HCT116 (cell line): ENCODE measurements at regions not wholly inside any gene's neighbourhood (a gene's known extent, or its start where the extent isn't known, plus 50 kb on each side); places are given as distances from the start of the nearest gene placed in this dataset.

Experiments used
- ATAC-seq: fragments of 200-7000 bp; cut with Tn5 transposase; 2 replicates; pipeline ENCODE4 v1.9.1; 2020; ENCODE audit warnings: mild to moderate bottlenecking, moderate library complexity
- BruUV-seq: library from RNA; stranded (reverse); fragments of 400-500 nt; replicated peaks from 2 replicates; lab custom pipeline; 2021; lab: Mats Ljungman, UMichigan
- CTCF ChIA-PET: fragments of 300-600 bp; sonication (Branson Sonifier 250); formaldehyde crosslinking; loops from one replicate; lab custom pipeline; 2021; ENCODE audit warnings: antibody characterized with exemption; lab: Charles Lee
- POLR2A ChIA-PET: fragments of 300-600, 350-600 bp; sonication (Branson Sonifier 250); formaldehyde crosslinking; loops from one replicate; lab custom pipeline; 2021; ENCODE audit warnings: antibody characterized with exemption; lab: Charles Lee
- RAD21 ChIA-PET, 2 experiments: fragments of 300-600 bp; sonication (Branson Sonifier 250); formaldehyde crosslinking; loops; one replicate each; lab custom pipeline; 2023; ENCODE audit warnings: low total read pairs in 2 of 2; ENCODE audit not compliant: uncharacterized antibody in 2 of 2, unreplicated experiment in 2 of 2, low non-redundant PET in 1 of 2; lab: Charles Lee
- DNase-seq: peaks from one replicate; pipeline ENCODE4 v3.0.0-alpha.2; 2010; ENCODE audit warnings: low read depth, low spot score
- H2AFZ ChIP-seq: fragments of 200-600 bp; shearing (Covaris generic), sonication (generic); 2 replicates; pipeline ENCODE4 v1.6.1; 2017; ENCODE audit warnings: low read depth, mixed run types, mixed read lengths, antibody characterized with exemption, low read length; ENCODE audit not compliant: poor library complexity, severe bottlenecking
- H3K27ac ChIP-seq: 2 replicates; pipeline ENCODE4 v1.5.1; 2012; ENCODE audit warnings: low read depth, low read length
- H3K27me3 ChIP-seq: fragments of 200-600 bp; sonication (generic); 2 replicates; pipeline ENCODE4 v1.6.1; 2016; ENCODE audit warnings: mixed run types, low read length, mixed read lengths; ENCODE audit not compliant: insufficient read depth
- H3K36me3 ChIP-seq, 2 experiments: fragments of 200-500 bp in 1 of 2; fragments of 200-600 bp in 1 of 2; sonication (Bioruptor generic) in 1 of 2; sonication (generic) in 1 of 2; 2 replicates each; pipeline versions ENCODE4 v1.5.1 to v1.6.1; 2014 to 2016; ENCODE audit warnings: low read length in 2 of 2, inconsistent platforms in 1 of 2, mixed read lengths in 1 of 2, mixed run types in 1 of 2; ENCODE audit not compliant: insufficient read depth in 2 of 2, control insufficient read depth in 1 of 2
- H3K4me1 ChIP-seq, 2 experiments: fragments of 200-600 bp in 1 of 2; sonication (generic) in 1 of 2; 2 replicates each; pipeline versions ENCODE4 v1.5.1 to v1.6.1; 2012 to 2017; ENCODE audit warnings: low read length in 2 of 2, inconsistent platforms in 1 of 2, mild to moderate bottlenecking in 1 of 2, mixed read lengths in 1 of 2, mixed run types in 1 of 2, moderate library complexity in 1 of 2; ENCODE audit not compliant: insufficient read depth in 2 of 2, control insufficient read depth in 1 of 2
- H3K4me2 ChIP-seq: fragments of 200-600 bp; sonication (generic); 2 replicates; pipeline ENCODE4 v1.6.1; 2017; ENCODE audit warnings: mixed run types, low read length, mixed read lengths
- H3K4me3 ChIP-seq, 2 experiments: fragments of 200-600 bp in 1 of 2; sonication (generic) in 1 of 2; replicated peaks in 1 of 2; 2 replicates each; pipeline ENCODE4 v1.5.1; 2011 to 2016; ENCODE audit warnings: low read length in 2 of 2, control low read depth in 1 of 2, low read depth in 1 of 2, mild to moderate bottlenecking in 1 of 2, mixed read lengths in 1 of 2, mixed run types in 1 of 2
- H3K79me2 ChIP-seq: fragments of 200-600 bp; sonication (generic); 2 replicates; pipeline ENCODE4 v1.6.1; 2017; ENCODE audit warnings: mild to moderate bottlenecking, mixed run types, low read length, moderate library complexity, mixed read lengths; ENCODE audit not compliant: insufficient read depth
- H3K9ac ChIP-seq: fragments of 200-600 bp; sonication (generic); 2 replicates; pipeline ENCODE4 v1.6.1; 2016; ENCODE audit warnings: low read length, mixed read lengths
- H3K9me2 ChIP-seq: fragments of 200-600 bp; sonication (generic), shearing (Covaris generic); 2 replicates; pipeline ENCODE4 v1.6.1; 2017; ENCODE audit warnings: mixed run types, mild to moderate bottlenecking, moderate library complexity; ENCODE audit not compliant: insufficient read depth
- H3K9me3 ChIP-seq, 2 experiments: fragments of 200-500 bp in 1 of 2; fragments of 200-600 bp in 1 of 2; sonication (Bioruptor generic) in 1 of 2; sonication (generic) in 1 of 2; 2 replicates each; pipeline ENCODE4 v1.6.1; 2014 to 2017; ENCODE audit warnings: low read length in 2 of 2, mixed read lengths in 2 of 2, inconsistent platforms in 1 of 2, low read depth in 1 of 2, mild to moderate bottlenecking in 1 of 2, mixed run types in 1 of 2, moderate library complexity in 1 of 2; ENCODE audit not compliant: control insufficient read depth in 1 of 2, insufficient read depth in 1 of 2
- H4K20me1 ChIP-seq: fragments of 200-600 bp; sonication (generic), shearing (Covaris generic); 2 replicates; pipeline ENCODE4 v1.6.1; 2017; ENCODE audit warnings: mixed run types, mild to moderate bottlenecking, moderate library complexity; ENCODE audit not compliant: insufficient read depth
- CEBPB ChIP-seq: IDR thresholded peaks from 2 replicates; pipeline ENCODE4 v1.6.1; 2012; ENCODE audit warnings: low read depth
- CTCF ChIP-seq, 3 experiments: fragments of 200-600 bp in 1 of 3; sonication (generic) in 1 of 3; IDR thresholded peaks in 2 of 3; conservative IDR thresholded peaks in 1 of 3; 2 replicates each; pipeline ENCODE4 v1.5.1; 2012 to 2017; ENCODE audit warnings: low read depth in 2 of 3, low read length in 2 of 3, antibody characterized with exemption in 1 of 3, borderline replicate concordance in 1 of 3, control low read depth in 1 of 3, mild to moderate bottlenecking in 1 of 3, mixed read lengths in 1 of 3, mixed run types in 1 of 3, moderate library complexity in 1 of 3; ENCODE audit not compliant: insufficient read depth in 1 of 3
- EZH2 ChIP-seq: fragments of 200-600 bp; sonication (generic); IDR thresholded peaks from 2 replicates; pipeline ENCODE4 v1.6.1; 2017; ENCODE audit warnings: antibody characterized with exemption, mixed run types
- EZH2phosphoT487 ChIP-seq: fragments of 200-600 bp; IDR thresholded peaks from 2 replicates; pipeline ENCODE4 v1.6.1; 2018; ENCODE audit warnings: antibody characterized with exemption, borderline replicate concordance
- FOSL1 ChIP-seq: IDR thresholded peaks from 2 replicates; pipeline ENCODE4 v1.6.1; 2012; ENCODE audit warnings: low read depth
- POLR2A ChIP-seq: IDR thresholded peaks from 2 replicates; pipeline ENCODE4 v1.7.0; 2011; ENCODE audit warnings: borderline replicate concordance; ENCODE audit not compliant: insufficient read depth, insufficient read length; ENCODE audit errors: extremely low read depth
- RAD21 ChIP-seq: IDR thresholded peaks from 2 replicates; pipeline ENCODE4 v1.6.1; 2012; ENCODE audit warnings: low read depth, mild to moderate bottlenecking
- REST ChIP-seq: IDR thresholded peaks from 2 replicates; pipeline ENCODE4 v1.6.1; 2012; ENCODE audit warnings: low read depth
- SIN3A ChIP-seq: IDR thresholded peaks from 2 replicates; pipeline ENCODE4 v1.6.1; 2012; ENCODE audit warnings: low read depth
- SP1 ChIP-seq: IDR thresholded peaks from 2 replicates; pipeline ENCODE4 v1.6.1; 2012; ENCODE audit warnings: low read depth
- TCF7L2 ChIP-seq: IDR thresholded peaks from 2 replicates; pipeline ENCODE4 v1.7.0; 2011; ENCODE audit warnings: borderline replicate concordance, inconsistent platforms; ENCODE audit not compliant: insufficient read depth, insufficient read length; ENCODE audit errors: extremely low read depth
- ZBTB33 ChIP-seq: IDR thresholded peaks from 2 replicates; pipeline ENCODE4 v1.6.1; 2011; ENCODE audit warnings: mild to moderate bottlenecking, low read length, moderate library complexity; ENCODE audit not compliant: insufficient replicate concordance; ENCODE audit errors: extremely low read depth
- intact Hi-C: fragments of 100-400 bp; cut with micrococcal nuclease; formaldehyde crosslinking; loops from 2 replicates; pipeline ENCODE4 v1.10.0; 2022
- TF ChIP-seq, protein P1 (sequence below): IDR thresholded peaks from 2 replicates; pipeline ENCODE4 v1.6.1; 2012

DNA sequence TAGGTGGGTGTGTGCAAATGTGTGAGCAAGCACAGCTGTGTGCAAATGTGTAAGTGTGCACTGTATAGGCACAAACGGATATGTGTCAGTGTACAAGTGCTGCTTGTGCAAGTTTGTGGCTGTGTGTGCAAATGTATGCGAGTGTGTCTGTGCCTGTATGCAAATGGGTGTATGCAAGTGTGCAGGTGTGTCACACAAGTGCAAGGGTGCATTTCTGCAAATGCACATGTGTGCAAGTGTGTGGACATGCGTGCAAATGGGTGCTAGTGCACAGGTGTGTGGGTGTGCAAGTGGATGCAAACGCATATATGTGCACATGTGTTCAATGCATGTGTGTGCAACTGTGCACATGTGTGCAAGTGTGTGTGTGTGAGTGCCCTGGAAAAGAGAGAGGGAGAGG is 76.5 kb upstream of the TNRC6C start:
- ATAC-seq, result no peak
- CTCF ChIA-PET, result interaction anchor here (1.3 kb wide), 1 partner anchor 8 kb away, joined by 5 read pairs; no protein-coding TSS in a partner anchor

More for the DNA sequence above, 76.5 kb upstream of the TNRC6C start:
- H3K9ac ChIP-seq, result no peak overlapping the region
- DNase-seq, result no peak
- no peaks in the 10 kb centered on the region for H3K9me3 ChIP-seq
- ChIA-PET POLR2A (no interaction called here), RAD21 (no interaction called here)
- no TSS peak for BruUV-seq
- H3K36me3 ChIP-seq, result no peaks in the 10 kb centered on the region
- H2AFZ ChIP-seq, result no peak overlapping the region
- H4K20me1 ChIP-seq, result no peaks in the 10 kb centered on the region
- no peak for TF ChIP-seq ZBTB33
- TF ChIP-seq SP1, result no peak
- TF ChIP-seq FOSL1, result no peak
- no peak for TF ChIP-seq REST
- TF ChIP-seq SIN3A, result no peak
- TF ChIP-seq CTCF (IDR thresholded peaks at IDR 0.05 in 2 of 3, conservative IDR thresholded peaks at IDR 0.05 in 1 of 3; ENCODE audit: borderline replicate concordance in 1 of 3, insufficient read depth in 1 of 3, low read depth in 2 of 3, low read length in 2 of 3), result no peak
- no peak for TF ChIP-seq EZH2
- TF ChIP-seq, protein P1, sequence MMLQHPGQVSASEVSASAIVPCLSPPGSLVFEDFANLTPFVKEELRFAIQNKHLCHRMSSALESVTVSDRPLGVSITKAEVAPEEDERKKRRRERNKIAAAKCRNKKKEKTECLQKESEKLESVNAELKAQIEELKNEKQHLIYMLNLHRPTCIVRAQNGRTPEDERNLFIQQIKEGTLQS, result no peak
- no peak for TF ChIP-seq RAD21
- TF ChIP-seq CEBPB, result no peak
- no peak for TF ChIP-seq TCF7L2
- no peak for TF ChIP-seq POLR2A
- TF ChIP-seq EZH2phosphoT487, result no peak
- H3K9me2 ChIP-seq, result no peaks in the 10 kb centered on the region
- no peak overlapping the region for H3K4me3 ChIP-seq
- peaks cover 25% of the 10 kb centered on the region for H3K27me3 ChIP-seq
- intact Hi-C loops, result no loop called here
- no peak overlapping the region for H3K4me2 ChIP-seq
- no peak overlapping the region for H3K27ac ChIP-seq
- peaks cover 0 to 13% of the 10 kb centered on the region in 2 experiments; a peak in 1 of 4 replicates for H3K4me1 ChIP-seq
- H3K79me2 ChIP-seq, result no peaks in the 10 kb centered on the region
